H9 (cell line): ENCODE measurements at regions not wholly inside any gene's neighbourhood (a gene's known extent, or its start where the extent isn't known, plus 50 kb on each side); places are given as distances from the start of the nearest gene placed in this dataset.

Experiments
- DNase-seq: peaks from one replicate; pipeline ENCODE4 v3.0.0-alpha.2; 2017
- H2AFZ ChIP-seq: one replicate; pipeline ENCODE4 v1.6.1; 2013; ENCODE audit warnings: mild to moderate bottlenecking, low read length, control low read depth, moderate library complexity
- H2AK5ac ChIP-seq: 2 replicates; pipeline ENCODE4 v1.6.1; 2013; ENCODE audit warnings: low read length, control low read depth, mixed read lengths; ENCODE audit not compliant: insufficient read length
- H2BK120ac ChIP-seq: one replicate; pipeline ENCODE4 v1.6.1; 2013; ENCODE audit warnings: low read depth, mild to moderate bottlenecking, low read length, control low read depth, inconsistent platforms; ENCODE audit not compliant: poor library complexity, severe bottlenecking
- H2BK12ac ChIP-seq: 2 replicates; pipeline ENCODE4 v1.6.1; 2013; ENCODE audit warnings: low read length, control low read depth, mixed read lengths, low read depth; ENCODE audit not compliant: insufficient read length
- H2BK15ac ChIP-seq: 2 replicates; pipeline ENCODE4 v1.6.1; 2013; ENCODE audit warnings: low read depth, low read length, control low read depth
- H2BK20ac ChIP-seq: one replicate; pipeline ENCODE4 v1.6.1; 2013; ENCODE audit warnings: low read depth, mild to moderate bottlenecking, low read length, control low read depth, inconsistent platforms; ENCODE audit not compliant: poor library complexity, severe bottlenecking
- H2BK5ac ChIP-seq: 2 replicates; pipeline ENCODE4 v1.6.1; 2013; ENCODE audit warnings: low read length, control low read depth, mixed read lengths; ENCODE audit not compliant: insufficient read length
- H3K14ac ChIP-seq: 2 replicates; pipeline ENCODE4 v1.6.1; 2013; ENCODE audit warnings: low read length, control low read depth; ENCODE audit not compliant: insufficient read depth
- H3K18ac ChIP-seq: 2 replicates; pipeline ENCODE4 v1.6.1; 2013; ENCODE audit warnings: low read depth, mild to moderate bottlenecking, mixed read lengths, low read length, control low read depth; ENCODE audit not compliant: insufficient read length
- H3K23ac ChIP-seq: 2 replicates; pipeline ENCODE4 v1.6.1; 2013; ENCODE audit warnings: low read length, control low read depth, mixed read lengths, low read depth; ENCODE audit not compliant: insufficient read length
- H3K23me2 ChIP-seq: 2 replicates; pipeline ENCODE4 v1.6.1; 2013; ENCODE audit warnings: low read depth, mild to moderate bottlenecking, mixed read lengths, low read length, control low read depth; ENCODE audit not compliant: insufficient read length, poor library complexity, severe bottlenecking
- H3K27ac ChIP-seq: 2 replicates; pipeline ENCODE4 v1.5.1; 2013; ENCODE audit warnings: low read length, control low read depth, mixed read lengths, low read depth; ENCODE audit not compliant: insufficient read length
- H3K27me3 ChIP-seq: 2 replicates; pipeline ENCODE4 v1.6.1; 2013; ENCODE audit warnings: low read length, control low read depth, inconsistent platforms; ENCODE audit not compliant: insufficient read depth
- H3K4ac ChIP-seq: 2 replicates; pipeline ENCODE4 v1.6.1; 2013; ENCODE audit warnings: low read depth, mild to moderate bottlenecking, control low read depth, inconsistent platforms, low read length, moderate library complexity
- H3K4me1 ChIP-seq: 2 replicates; pipeline ENCODE4 v1.6.1; 2013; ENCODE audit warnings: low read length, control low read depth, inconsistent platforms; ENCODE audit not compliant: insufficient read depth
- H3K4me2 ChIP-seq: 2 replicates; pipeline ENCODE4 v1.6.1; 2013; ENCODE audit warnings: low read length, control low read depth, mixed read lengths; ENCODE audit not compliant: insufficient read length, insufficient read depth
- H3K56ac ChIP-seq: 2 replicates; pipeline ENCODE4 v1.6.1; 2013; ENCODE audit warnings: low read depth, mild to moderate bottlenecking, mixed read lengths, low read length, control low read depth; ENCODE audit not compliant: insufficient read length
- H3K79me1 ChIP-seq: 2 replicates; pipeline ENCODE4 v1.6.1; 2013; ENCODE audit warnings: low read depth, mild to moderate bottlenecking, moderate library complexity, low read length, control low read depth, inconsistent platforms; ENCODE audit not compliant: insufficient read depth, poor library complexity, severe bottlenecking
- H3K79me2 ChIP-seq: 2 replicates; pipeline ENCODE4 v1.6.1; 2013; ENCODE audit warnings: low read length, control low read depth, inconsistent platforms; ENCODE audit not compliant: insufficient read depth
- H3K9ac ChIP-seq: 2 replicates; pipeline ENCODE4 v1.6.1; 2013; ENCODE audit warnings: low read length, control low read depth, mixed read lengths; ENCODE audit not compliant: insufficient read length; ENCODE audit errors: extremely low read depth
- H3K9me3 ChIP-seq: one replicate; pipeline ENCODE4 v1.6.1; 2013; ENCODE audit warnings: low read depth, low read length, inconsistent platforms; ENCODE audit not compliant: control insufficient read depth
- H3T11ph ChIP-seq: one replicate; pipeline ENCODE4 v1.6.1; 2013; ENCODE audit warnings: mild to moderate bottlenecking, low read length, control low read depth, inconsistent platforms
- H4K20me1 ChIP-seq: one replicate; pipeline ENCODE4 v1.6.1; 2013; ENCODE audit not compliant: control insufficient read depth, insufficient read length, insufficient read depth
- H4K5ac ChIP-seq: 2 replicates; pipeline ENCODE4 v1.6.1; 2013; ENCODE audit warnings: low read depth, mild to moderate bottlenecking, mixed read lengths, low read length, control low read depth; ENCODE audit not compliant: insufficient read length
- H4K8ac ChIP-seq: replicated peaks from 2 replicates; pipeline ENCODE4 v1.6.1; 2013; ENCODE audit warnings: low read length, control low read depth, mixed read lengths, low read depth; ENCODE audit not compliant: insufficient read length
- H4K91ac ChIP-seq: 2 replicates; pipeline ENCODE4 v1.6.1; 2013; ENCODE audit warnings: low read depth, mild to moderate bottlenecking, moderate library complexity, mixed read lengths, low read length, control low read depth; ENCODE audit not compliant: insufficient read length
- H3K27ac Mint-ChIP-seq, 3 experiments: 2 replicates in 2 of 3; 3 replicates in 1 of 3; pipeline ENCODE4 v1.8.0; 2020 to 2021; ENCODE audit warnings: mixed read lengths in 3 of 3, mild to moderate bottlenecking in 1 of 3, moderate library complexity in 1 of 3
- H3K27me3 Mint-ChIP-seq: 2 replicates; pipeline ENCODE4 v1.8.0; 2021; ENCODE audit warnings: low read depth, mild to moderate bottlenecking, moderate library complexity, mixed read lengths
- H3K36me3 Mint-ChIP-seq, 3 experiments: 2 replicates in 2 of 3; 3 replicates in 1 of 3; pipeline ENCODE4 v1.8.0; 2020 to 2021; ENCODE audit warnings: low read depth in 3 of 3, mixed read lengths in 3 of 3; ENCODE audit not compliant: insufficient read depth in 1 of 3
- H3K4me1 Mint-ChIP-seq, 2 experiments: 2 replicates each; pipeline ENCODE4 v1.8.0; 2020; ENCODE audit warnings: mixed read lengths in 2 of 2
- H3K4me3 Mint-ChIP-seq, 2 experiments: 2 replicates in 1 of 2; 3 replicates in 1 of 2; pipeline ENCODE4 v1.8.0; 2020 to 2021; ENCODE audit warnings: mild to moderate bottlenecking in 2 of 2, mixed read lengths in 2 of 2, moderate library complexity in 1 of 2
- H3K9me3 Mint-ChIP-seq, 2 experiments: 2 replicates in 1 of 2; 3 replicates in 1 of 2; pipeline ENCODE4 v1.8.0; 2020; ENCODE audit warnings: mild to moderate bottlenecking in 2 of 2, mixed read lengths in 2 of 2, moderate library complexity in 1 of 2
- WGBS: extraction: QIAGEN DNeasy Blood & Tissue Kit; methylation state at CpG from one replicate; pipeline ENCODE4 v1.1.7; 2013; ENCODE audit warnings: missing lambda C conversion rate, low lambda C conversion rate, mixed read lengths; ENCODE audit not compliant: insufficient read length; ENCODE audit errors: extremely low coverage; 5-methylcytosine and 5-hydroxymethylcytosine counted together
- TF ChIP-seq, protein P1 (sequence below): fragments of 200-600 bp; sonication (generic); conservative IDR thresholded peaks from 3 replicates; pipeline ENCODE4 v1.8.0; 2021; ENCODE audit warnings: antibody characterized with exemption, mild to moderate bottlenecking

- no peak overlapping the region for H3K9ac ChIP-seq
- no peak overlapping the region for H2AFZ ChIP-seq
- no peak overlapping the region for H2BK20ac ChIP-seq
- no peaks in the 10 kb centered on the region for H3K27me3 ChIP-seq
- no CpG with 5 or more reads among the region's 6 CpGs for whole genome bisulfite sequencing
- H3K4me1 ChIP-seq, result no peaks in the 10 kb centered on the region
- no peak overlapping the region for H3K18ac ChIP-seq
- DNase-seq, result no peak
- Mint-ChIP-seq H3K4me3 (no peak overlapping the region), H3K4me1 (peaks cover 15 to 19% of the 10 kb centered on the region in 2 experiments), H3K27me3 (no peaks in the 10 kb centered on the region), H3K36me3 (0 out of 7 replicates have a peak, but pooled peaks cover 0 to 2% (median 0%) of the 10 kb centered on the region in 3 experiments), H3K27ac (no peak overlapping the region; a peak in 2 of 7 replicates), H3K9me3 (no peaks in the 10 kb centered on the region; a peak in 2 of 5 replicates)
- no peak overlapping the region for H3K4ac ChIP-seq
- H2BK15ac ChIP-seq, result no peak overlapping the region
- TF ChIP-seq, protein P1, sequence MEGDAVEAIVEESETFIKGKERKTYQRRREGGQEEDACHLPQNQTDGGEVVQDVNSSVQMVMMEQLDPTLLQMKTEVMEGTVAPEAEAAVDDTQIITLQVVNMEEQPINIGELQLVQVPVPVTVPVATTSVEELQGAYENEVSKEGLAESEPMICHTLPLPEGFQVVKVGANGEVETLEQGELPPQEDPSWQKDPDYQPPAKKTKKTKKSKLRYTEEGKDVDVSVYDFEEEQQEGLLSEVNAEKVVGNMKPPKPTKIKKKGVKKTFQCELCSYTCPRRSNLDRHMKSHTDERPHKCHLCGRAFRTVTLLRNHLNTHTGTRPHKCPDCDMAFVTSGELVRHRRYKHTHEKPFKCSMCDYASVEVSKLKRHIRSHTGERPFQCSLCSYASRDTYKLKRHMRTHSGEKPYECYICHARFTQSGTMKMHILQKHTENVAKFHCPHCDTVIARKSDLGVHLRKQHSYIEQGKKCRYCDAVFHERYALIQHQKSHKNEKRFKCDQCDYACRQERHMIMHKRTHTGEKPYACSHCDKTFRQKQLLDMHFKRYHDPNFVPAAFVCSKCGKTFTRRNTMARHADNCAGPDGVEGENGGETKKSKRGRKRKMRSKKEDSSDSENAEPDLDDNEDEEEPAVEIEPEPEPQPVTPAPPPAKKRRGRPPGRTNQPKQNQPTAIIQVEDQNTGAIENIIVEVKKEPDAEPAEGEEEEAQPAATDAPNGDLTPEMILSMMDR, result no peak
- H4K5ac ChIP-seq, result no peak overlapping the region
- H3K14ac ChIP-seq, result no peak overlapping the region
- no peak overlapping the region for H4K91ac ChIP-seq
- no peak overlapping the region for H3K23ac ChIP-seq
- H2BK120ac ChIP-seq, result no peak overlapping the region
- no peak overlapping the region for H3K4me2 ChIP-seq
- H4K8ac ChIP-seq, result no peak overlapping the region
- H2BK5ac ChIP-seq, result no peak overlapping the region
- no peaks in the 10 kb centered on the region for H3K23me2 ChIP-seq
- no peak overlapping the region for H2AK5ac ChIP-seq
- no peak overlapping the region for H3T11ph ChIP-seq
- no peak overlapping the region for H3K27ac ChIP-seq
- H4K20me1 ChIP-seq, result no peaks in the 10 kb centered on the region
- no peak overlapping the region for H2BK12ac ChIP-seq
- no peaks in the 10 kb centered on the region for H3K9me3 ChIP-seq
- no peaks in the 10 kb centered on the region for H3K79me1 ChIP-seq
- H3K79me2 ChIP-seq, result no peaks in the 10 kb centered on the region
- H3K56ac ChIP-seq, result no peak overlapping the region
Measured at GRCh38 chr2:136057023-136057801, 60.7 kb downstream of the CXCR4 start.
